MV-4-11 (cell line): ENCODE measurements at regions not wholly inside any gene's neighbourhood (a gene's known extent, or its start where the extent isn't known, plus 50 kb on each side); places are given as distances from the start of the nearest gene placed in this dataset.
A peak's percentile ranks its signal among the peaks of the same experiment; 100 is the strongest.
"Not testable (repeated sequence)": the region's sequence is repeated elsewhere in the genome, so short reads cannot be mapped to it uniquely, and the experiment has no call there.

ENCODE experiments used
- DNase-seq: peaks from one replicate; lab custom pipeline; 2025; lab: John Stamatoyannopoulos, UW

DNA sequence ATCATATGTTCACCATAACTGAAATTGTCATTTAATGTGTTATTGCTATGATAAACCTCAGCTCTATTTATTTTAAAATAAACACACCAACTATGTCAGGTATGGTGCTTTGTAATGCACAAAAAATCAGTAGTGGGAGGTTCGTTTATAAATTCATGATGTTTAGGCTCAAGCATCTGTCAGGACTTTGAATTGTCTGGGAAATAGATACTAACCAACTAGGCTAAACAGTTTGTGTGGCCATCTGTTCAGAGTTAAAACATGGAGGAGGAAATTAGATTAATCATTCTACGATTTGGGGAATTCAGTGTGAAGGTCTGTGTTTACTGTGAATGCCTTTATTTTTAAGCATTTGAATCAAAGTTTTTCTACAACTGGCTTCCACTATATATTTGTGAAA is 212.6 kb upstream of the FZD8 start:
- no peak for DNase-seq

DNA sequence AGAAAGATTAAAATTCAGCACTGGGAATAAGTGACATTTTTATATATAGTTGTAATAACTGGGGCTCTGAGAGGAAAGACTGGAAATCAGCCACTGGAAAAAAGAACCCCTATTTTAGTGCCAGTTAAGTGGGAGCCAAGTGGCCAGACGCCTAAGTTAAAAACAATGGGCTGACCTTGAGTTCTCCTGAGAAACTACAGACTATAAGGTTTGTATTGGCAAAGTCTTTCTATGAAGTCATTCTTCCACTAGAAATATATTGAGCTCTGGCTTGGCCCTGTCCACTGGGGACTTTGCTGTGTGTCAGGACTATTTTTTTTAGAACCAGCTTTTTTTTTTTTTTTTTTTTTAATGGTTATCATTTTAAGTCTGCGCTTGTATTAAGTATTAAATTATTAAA is 210.6 kb upstream of the FZD8 start:
- no peak for DNase-seq

DNA sequence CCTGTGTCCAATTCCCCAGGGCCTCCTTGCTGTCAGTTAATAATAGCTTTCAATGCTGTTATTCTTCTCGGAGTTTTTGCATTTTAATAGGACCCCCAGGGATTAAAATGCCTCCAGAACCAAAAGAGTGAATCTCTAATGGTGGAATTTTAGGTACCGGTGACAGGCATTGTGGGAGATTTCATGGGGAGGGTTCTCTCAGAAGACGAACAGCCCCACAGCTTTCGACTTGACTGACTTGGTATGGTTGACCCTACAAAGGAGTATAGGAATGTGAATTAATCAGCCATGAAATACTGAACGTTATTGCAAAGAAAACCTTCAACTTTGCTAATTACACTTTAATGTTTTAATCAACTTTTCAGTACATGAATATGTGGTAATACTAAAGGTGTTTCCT is 206.3 kb upstream of the FZD8 start:
- DNase-seq = no peak

DNA sequence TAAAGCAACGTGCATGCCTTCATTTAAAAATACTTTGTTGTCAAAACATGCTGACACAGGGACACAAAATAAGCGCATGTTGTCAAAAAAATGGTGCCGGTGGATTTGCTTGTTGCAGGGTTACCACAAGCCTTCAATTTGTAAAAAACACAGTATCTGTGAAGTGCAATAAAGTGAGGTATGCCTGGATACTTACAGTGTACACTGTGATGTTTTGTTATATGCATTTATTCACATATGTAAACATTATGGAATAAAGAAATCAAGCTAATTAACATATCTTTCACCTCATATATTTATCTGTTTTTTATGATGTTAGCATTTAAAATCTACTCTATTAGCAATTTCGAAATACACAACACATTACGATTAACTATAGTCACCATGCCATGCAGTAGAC is 202.6 kb upstream of the FZD8 start:
- DNase-seq = no peak

DNA sequence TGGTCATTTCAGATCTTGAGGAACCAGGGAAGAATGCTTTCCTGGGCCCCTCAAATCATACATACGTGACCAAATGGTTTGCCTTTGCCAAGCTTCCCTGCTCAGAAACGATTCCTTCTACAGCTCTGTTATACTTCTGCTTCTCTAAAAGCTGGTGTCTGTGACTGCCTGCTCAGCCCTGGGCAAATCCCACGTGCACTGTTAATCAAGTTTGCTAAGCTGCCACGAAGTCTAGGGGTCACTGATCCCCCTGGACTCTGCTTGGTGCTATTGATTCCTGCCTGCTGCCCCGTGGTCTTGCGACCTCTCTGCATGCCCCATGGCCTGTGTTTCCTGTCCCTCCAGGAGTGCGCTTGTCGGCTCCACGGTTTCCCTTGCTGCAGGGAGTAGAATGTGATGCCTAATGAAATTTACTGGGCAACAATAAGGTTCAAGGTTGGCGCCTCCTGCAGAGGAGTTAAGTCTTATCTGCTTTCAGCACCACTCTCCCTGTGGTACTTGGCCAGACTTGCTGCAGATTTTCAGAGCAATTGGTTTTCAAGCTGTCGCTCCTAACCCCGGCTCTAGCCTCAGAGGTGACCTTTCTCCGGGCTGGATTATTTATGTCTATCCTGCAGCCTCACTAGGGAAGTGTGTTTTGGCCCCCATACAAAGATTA is 201.6 kb upstream of the FZD8 start:
- no peak for DNase-seq

DNA sequence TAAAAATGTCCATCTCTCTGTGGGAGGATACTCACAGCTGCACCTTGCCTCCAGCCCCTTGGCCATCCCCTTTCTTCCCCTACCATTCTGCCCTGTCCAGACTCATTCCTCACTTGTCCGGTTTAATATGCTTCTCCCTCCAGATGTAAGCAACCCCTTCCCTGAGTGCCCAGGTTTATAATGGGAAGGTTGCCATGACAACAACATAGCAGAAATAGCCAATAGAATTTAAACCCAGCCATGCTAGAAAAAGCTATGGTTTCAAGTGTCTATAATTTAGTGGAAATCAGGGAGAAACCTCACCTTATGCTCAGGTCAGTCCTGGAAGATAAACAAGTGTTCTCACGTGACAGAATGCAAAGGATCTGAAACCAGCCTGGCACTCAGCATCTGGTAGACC is 196.0 kb upstream of the FZD8 start:
- no peak for DNase-seq

DNA sequence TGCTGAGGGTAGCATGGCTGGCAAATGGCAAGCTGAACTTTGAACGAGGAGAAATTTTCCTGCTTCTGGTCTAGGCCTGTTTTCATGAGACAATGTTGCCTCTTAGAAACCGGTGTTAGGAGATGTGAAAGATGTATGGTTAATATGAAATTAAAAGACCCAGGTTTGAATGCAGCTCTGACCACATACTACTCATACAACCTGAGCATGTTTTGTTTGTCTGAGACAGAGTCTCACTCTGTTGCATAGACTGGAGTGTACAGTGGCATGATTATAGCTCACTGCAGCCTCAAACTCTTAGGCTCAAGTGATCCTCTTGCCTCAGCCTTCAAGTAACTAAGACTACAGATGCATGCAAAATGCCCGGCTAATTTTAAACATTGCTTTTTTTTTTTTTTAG is 193.4 kb upstream of the FZD8 start:
- no peak for DNase-seq

DNA sequence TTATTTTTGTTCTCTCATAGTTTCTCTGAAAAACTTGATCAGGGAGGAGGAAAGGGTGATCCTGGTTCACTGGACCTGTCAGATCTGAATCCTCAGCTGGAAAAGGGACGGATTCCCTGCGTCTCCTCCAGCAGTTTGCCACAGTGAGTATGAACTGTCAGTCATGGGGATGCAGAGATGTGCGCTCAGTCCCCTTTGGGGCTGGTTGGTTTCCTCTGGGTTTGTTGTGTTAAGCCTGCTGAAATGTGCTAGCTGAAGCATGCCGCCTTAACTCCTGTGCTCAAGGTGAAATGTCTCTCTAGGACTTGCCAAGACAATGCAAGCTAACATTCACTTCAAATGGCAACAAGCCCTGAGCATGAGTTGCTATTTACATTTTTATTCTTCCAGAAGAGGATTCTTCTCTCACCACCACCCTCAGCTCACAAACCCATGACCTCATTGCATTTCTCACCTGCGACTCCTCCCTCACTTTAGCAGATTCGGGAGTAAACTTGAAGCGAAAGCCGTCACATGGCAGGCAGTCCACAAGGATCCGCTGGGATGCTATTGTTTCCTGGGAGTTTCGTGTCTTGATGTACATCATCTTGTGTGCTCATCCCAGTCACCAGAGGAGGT is 192.9 kb upstream of the FZD8 start:
- DNase-seq = no peak

DNA sequence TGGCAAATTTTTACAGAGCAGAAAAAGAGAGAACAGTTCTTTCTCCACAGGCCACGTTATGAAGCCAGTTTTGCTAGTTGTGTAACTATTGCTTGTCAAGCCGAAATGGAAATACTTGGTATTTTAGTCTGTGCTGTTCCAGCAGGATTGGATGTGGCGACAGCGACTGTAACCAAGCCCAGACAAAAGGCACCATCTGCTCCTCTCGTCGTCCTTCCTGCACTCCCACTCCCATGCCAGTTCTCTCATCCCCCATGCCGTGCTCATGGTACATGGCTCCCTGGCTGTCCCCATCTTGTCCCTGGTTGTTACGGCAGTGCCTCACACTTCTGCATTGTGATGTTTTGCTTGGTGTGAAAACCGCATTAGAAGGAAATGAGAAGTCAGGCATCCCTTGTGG is 185.7 kb upstream of the FZD8 start:
- no peak for DNase-seq

DNA sequence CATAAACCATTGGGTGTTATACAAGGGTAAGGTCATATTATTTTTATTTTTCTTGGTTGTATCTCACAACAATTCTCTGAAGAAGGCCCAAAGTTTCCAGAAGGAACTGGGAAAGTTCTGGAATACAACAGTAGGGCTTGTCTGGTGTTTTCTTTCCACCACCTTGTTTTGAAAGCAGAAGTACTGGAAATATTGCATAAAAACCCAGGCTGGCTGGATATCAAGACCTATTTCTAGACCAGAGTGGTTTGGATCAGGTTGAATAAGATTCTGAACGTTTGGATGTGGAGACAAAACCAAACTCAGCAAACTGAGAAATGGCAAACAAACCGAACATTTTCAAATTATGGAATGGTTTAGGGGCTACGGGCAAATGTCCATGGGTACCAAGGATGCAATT is 182.6 kb upstream of the FZD8 start:
- peak; percentile 29 for DNase-seq

DNA sequence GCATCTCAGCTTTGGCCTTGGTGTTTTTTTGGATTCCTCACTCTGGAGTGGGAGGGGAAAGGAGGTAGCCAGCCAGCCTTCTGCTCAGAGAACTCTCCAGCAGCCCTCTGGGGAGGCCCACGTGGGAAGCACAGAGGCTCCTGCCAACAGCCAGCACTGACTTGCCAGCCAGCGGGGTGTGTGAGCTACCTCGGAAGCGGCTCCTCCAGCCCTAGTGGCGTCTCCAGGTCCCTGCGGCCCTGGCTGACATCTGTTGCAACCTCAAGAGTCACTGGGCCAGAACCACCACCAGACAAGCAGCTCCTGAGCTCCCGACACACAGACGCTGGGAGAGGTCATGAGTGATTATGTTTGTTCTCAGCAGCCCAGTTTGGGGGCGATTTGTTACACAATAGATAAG is 180.2 kb upstream of the FZD8 start:
- no peak for DNase-seq

DNA sequence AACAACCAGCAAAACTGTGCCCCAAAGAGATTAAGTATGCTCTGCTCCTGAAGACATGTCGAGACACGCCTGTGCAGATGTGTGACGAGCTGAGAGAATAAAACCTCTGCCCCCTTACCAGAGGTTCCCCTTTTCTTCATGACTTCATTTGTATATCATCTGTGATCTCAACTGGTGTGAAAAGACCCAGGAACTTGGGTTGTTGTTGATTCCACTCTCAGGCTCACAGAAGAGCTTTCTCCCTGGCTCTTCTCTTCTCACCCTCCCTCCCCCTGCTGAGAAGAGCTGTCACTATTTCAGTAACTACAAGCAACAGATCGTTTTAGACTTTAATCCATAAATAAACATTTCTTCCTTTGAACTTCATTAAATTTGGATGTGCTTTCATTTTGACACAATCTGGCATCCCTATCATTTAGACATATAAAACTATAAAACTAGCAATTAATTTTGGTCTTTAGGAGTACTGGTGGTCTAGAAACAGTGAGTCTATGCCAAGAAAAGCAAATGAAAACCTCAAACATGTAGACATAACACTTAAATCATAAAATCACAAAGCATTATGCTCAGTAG is 179.3 kb upstream of the FZD8 start:
- peak; percentile 74 for DNase-seq

DNA sequence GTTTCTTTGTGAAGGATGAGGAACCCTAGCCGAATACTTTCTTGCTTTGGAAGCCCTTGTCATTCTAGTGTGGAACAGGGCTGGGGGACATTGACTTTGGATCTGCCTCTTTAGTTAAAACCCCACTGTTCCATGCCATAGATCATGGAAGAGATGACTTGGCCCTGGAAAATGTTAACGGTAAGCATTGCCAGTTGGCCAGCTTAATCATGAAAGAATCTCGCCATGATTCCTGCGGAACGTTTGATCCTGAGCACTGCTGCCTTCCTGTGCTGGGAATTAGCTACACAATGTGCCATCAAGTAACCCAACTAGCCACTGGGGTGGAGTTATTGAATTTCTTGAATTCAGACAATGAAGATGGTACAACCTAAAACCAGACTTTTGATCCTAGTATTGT is 177.6 kb upstream of the FZD8 start:
- no peak for DNase-seq

DNA sequence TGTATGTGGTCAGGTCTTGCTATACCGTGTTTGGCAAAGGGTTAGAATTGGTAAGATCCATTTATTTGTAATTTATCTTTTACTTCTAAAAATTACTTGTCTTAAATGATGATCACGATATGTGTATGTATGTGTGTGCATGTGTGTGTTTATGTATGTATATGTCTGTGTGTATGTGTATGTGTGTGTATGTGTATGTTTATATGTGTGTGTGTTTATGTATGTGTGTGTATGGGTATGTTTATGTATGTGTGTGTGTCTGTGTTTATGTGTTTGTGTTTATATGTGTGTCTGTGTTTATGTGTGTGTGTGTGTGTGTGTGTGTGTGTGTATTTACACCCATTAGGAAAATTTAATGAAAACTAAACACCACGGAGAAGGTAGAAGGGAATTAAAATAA is 176.9 kb upstream of the FZD8 start:
- DNase-seq = no peak

DNA sequence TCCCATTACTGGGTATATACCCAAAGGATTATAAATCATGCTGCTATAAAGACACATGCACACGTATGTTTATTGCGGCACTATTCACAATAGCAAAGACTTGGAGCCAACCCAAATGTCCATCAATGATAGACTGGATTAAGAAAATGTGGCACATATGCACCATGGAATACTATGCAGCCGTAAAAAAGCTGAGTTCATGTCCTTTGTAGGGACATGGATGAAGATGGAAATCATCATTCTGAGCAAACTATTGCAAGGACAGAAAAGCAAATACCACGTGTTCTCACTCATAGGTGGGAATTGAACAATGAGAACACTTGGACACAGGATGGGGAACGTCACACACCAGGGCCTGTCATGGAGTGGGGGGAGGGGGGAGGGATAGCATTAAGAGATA is 175.0 kb upstream of the FZD8 start:
- DNase-seq = not testable (repeated sequence)

DNA sequence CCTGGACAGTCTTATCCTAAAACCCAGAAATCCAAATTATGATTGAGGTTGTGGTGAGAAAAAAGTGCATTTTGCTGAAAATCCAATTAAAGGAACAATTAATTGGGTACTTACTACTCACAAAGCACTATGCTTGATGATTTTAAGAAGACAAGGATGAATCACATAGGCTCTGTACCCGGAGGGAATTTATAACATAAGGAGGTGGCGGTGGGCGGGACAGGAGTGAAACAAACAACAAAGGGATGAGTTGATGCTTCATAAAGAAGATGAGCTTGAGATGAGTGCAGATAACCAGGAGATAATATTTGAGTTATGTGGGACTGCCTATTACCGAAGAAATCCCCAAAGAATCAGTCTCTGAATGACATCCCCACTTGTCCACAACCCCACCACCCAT is 171.1 kb upstream of the FZD8 start:
- no peak for DNase-seq

DNA sequence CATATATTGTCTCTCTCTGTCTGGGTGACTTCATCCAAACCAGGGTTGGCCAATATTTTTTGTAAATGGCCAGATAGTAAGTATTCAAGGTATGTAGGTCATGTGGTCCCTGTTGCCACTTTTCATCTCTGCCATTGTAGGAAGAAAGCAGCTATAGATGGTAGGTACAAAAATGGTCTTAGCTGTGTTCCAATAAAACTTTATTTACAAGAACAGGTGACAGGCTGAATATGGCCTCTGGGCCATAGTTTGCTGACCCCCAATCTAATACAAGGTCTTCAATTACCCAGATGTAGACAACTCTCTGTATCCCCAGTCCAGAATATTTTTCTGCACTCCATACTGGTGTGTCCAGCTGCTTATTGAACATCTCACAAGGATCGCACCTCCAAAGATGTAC is 166.2 kb upstream of the FZD8 start:
- no peak for DNase-seq

DNA sequence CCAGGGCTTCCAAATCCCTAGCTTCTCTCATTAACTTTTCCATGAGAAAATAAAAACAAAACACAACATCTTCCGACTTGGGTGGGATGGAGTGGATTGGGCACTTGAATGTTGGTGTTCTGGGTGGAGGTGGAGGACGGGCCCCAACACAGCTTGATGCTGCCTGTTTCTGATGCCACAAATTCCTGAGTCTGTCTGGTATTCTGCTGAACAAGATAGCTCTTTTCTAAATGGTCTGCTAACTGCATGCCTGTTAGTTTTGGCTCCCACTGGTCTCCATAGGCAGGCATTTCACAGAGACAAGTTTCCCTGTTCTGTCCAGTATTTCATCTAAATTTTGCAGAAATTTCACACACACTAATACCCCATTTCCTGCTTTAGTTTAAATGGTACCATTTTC is 160.9 kb upstream of the FZD8 start:
- no peak for DNase-seq

DNA sequence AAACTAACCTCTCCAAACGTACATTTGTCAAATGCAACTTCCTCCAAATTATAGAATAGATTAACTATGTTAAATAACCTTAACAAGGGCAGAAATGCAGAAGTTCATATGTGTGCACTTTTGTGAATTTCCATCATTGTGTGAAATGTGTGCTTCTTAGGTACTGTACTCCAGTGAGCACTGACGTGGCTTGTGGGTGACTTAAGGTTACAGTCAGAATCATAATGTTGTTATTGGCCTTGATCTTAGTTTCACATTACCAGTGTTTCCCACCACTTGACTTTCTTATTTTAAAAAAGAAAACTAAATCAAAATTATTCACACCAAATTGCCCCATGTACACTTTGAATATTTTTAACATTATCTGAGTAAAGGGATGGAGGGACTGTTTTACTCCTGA is 155.1 kb upstream of the FZD8 start:
- no peak for DNase-seq

DNA sequence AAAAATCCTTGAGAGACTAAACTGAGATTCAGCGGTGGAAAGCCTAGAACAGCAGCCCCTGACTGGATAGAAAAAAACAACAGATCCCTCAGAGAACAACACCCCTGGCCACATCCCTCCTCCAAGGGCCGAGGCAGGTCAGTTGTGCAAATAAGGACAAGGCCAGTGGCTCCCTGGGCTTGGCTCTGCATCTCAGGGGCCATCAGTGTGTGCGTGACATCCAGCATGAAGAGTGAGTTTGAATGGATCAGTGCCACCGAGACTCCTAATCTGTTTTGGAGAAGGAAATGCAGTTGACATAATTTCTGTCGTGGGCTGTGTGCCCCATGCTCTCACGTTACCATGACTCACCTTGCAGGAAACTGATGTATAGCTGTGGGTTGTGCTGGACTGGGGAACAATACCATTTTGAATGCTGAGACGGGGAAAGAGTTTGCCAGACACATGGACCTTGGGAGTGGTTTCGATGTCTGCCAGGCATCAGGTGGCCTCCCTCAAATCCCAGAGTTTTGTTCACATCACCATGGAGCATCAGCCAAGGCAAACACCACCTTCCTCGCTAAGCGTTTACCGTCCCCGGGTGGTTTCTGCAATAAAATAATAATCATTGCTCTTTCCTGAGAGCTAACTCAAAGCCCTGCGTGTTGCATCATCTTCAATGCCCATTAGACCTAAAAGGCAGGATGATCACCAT is 153.2 kb upstream of the FZD8 start:
- no peak for DNase-seq

DNA sequence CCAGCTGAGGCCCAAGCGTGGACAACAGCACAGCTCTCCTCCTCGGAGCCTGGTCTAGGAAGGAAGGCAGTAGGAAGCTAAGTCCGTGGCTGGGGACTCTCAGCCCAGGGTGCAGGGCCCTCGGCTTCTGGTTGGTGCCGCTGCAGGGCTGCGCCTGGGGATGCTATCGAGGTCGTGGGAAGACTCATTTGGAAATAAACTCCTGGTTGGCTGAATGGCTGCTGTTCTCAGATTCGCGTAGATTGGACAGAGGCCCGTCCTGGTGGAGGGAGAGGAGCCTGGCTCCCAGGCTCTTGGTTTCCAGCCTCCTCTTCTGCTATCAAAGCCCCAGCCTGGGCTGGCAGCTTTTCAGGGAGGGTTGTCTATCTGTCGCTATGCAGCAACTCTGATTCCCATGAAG is 152.6 kb upstream of the FZD8 start:
- DNase-seq = no peak

DNA sequence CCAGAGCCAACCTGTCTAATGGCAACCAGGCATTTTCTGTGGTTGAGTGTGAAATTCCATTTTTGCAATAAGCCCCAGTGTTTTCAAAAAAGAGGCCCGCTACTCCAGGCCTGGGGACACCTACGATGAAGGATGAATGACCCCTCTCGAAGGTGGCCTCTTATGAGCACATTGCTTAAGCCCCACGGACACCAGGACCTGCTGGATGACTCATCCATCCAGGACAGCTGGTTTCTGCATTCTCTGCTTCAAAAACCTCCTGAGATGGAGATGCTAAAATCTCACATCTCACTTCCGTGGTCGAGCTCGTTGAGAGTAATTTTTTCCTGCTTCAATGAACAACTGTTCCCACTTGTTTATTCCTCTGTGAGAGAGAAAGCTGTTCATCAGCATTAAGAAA is 150.2 kb upstream of the FZD8 start:
- no peak for DNase-seq

DNA sequence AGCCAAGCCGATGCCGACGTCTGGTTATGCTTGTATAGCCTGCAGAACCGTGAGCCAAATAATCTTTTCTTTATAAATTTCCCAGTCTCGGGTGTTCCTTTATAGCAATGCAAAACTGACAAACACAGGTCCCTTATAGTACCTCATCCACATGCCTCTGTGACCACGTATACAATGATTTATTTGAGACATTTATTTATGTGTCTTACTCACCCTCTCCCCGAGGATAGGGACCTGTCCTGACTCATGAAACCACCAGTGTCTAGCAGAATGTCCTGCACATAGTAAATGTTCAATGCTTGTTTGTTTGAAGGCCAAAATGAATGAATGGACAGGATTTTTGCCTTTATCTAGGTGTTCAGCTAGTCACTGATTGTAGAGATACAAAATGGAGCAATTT is 147.9 kb upstream of the FZD8 start:
- no peak for DNase-seq
